AG08395 (cell line): ENCODE measurements at regions not wholly inside any gene's neighbourhood (a gene's known extent, or its start where the extent isn't known, plus 50 kb on each side); places are given as distances from the start of the nearest gene placed in this dataset.

ENCODE experiments used
- DNase-seq: peaks from one replicate; pipeline ENCODE4 v3.0.0; 2012; ENCODE audit warnings: mixed read lengths, low spot score

DNA sequence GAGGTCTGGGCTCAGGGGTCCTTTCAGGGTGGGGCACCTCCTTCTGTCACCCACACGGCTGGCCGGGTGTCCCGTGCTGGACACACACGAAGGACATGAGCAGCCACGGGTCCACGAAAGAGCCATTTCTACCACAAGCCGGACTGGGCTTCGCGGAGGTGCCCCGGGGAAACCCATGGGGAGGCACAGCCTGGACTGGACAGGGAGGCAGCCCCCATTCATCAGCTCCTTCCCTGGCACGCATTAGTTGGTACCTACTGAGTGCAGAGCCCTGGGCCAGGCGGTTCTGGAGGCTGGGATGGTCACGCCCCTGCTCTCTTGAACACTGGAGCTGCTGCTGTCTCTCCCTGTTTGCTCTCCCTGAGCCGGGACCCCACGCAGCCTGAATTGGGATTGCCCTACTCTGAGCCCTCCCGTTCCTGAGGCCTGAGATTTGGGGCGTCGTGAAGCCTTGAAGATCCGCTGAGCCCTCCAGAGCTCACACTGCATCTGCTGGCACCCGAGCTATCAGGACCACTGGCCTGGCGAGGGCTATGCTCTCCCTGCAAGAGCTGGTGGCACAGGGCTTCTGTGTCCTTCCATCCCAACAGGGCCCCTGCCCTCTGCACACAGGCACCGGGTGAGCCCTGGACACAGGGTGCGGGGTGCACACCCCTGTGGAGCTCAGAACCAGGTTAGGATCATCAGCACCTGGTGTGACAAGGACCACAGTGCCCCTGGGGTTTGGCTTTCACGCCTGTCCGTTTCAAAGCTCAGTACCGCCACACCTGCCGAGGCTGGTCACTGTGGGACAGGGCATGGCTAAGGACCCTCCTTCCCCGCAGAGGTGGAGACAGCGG is 84.6 kb downstream of the MYEOV start:
- no peak for DNase-seq

DNA sequence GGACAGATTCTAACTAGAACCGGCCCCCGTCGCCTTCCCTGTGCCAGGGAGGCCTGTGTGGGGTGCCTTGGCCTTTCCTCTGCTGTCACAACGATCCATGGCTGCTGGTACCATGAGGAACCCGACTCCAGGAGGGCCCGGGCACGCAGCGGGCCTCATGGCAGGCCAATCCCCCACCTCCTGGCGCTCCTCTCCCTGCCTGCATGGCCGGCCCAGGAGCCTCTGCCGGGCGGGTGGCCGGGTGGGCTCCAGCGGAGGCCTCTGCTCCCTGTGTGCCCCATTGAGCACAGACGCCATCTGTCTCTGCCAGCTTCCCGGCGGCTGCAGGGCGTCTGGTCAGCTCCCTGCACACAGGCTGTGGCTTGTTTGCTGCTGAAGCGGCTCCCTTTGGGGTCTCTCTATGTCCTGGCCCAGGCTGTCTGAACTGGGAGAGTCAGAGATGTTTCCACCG is 86.5 kb downstream of the MYEOV start:
- DNase-seq, result no peak

GRCh38 chr11:69380921-69381581 is 87.1 kb downstream of the MYEOV start:
- DNase-seq, result no peak

GRCh38 chr11:69381681-69382130 is 87.8 kb downstream of the MYEOV start:
- DNase-seq, result no peak

GRCh38 chr11:69382131-69383128 is 88.5 kb downstream of the MYEOV start:
- DNase-seq, result peak; percentile 64

DNA sequence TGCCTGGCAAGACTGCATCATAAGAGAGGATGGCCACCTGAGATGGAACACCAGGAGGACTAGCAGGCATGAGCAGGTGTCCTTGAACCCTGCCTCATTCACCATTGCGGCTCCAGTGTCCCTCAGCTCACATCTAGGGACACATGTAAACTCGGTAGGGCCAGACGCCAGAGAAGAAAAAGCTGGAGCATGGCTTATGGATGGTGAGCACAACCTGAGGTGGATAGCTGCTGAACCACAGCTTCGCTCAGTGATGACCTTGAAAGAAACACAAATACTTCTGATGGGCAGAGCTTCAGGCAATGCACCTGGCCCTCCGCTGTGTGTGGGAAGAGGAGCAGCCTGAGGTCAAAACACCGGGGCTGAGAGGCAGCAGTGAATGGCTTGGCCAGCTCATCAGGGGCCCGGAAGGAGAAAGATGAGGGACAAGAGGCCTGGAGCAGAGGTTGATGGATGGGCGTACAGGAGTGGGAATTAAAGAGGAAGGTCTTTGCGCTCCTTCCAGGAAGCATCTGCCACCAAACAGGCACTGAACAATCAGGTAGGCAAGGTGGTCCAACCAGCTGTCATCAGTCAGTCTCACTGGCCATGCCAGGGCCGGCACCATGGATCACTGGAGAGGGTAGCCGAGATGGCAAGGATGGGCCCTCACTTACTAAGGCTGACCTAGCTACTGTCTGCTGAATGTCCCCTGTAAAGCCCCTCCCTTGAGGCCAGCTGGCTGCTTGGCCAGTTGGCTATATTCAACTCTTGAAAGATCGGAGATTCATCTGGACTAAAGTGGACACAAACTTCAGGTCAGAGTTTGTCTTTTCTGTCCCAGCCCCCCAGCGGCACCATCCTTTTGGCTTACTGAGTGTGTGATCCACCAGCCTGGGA is 89.7 kb downstream of the MYEOV start:
- no peak for DNase-seq

DNA sequence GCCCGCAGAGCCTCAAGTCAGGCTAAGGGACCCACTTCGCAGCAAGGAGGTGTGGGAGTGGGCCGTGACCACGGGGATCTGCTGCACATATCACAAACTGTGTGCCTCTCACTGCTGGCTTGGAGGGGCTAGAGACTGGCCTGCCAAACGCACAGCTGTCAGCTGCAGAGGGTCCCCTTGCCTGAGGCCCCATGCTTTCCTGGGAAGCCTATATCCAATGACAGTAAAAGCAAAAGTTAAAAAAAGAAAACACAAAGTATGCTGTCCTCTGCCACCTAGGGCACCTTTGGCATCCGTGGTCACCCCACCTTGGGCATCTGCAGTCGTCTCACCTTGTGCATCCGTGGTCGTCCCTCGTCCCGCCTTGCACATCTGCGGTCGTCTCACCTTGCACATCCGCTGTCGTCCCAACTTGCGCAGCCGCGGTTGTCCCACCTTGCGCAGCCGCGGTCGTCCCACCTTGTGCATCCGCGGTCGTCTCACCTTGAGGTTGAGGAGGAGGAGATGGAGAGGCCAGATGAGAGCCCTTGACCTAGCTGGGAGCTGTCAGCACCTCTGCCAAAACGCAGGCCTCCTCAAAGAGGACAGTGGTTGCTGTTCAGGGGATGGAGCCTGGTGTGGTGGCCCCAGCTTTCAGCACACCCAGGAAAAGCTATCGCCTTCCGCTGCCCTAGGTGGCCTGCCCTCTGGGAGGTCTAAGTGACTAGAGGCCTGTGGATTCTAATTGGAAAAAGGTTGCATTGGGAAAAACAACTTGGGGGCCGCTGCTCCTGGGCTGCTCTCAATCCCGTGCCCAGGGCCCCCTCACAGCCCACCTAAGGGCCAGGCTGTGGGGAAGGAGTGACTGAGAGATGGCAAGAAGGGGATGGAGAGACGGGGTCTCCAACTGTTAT is 90.5 kb downstream of the MYEOV start:
- no peak for DNase-seq

GRCh38 chr11:69385144-69385820 is 91.3 kb downstream of the MYEOV start:
- no peak for DNase-seq

GRCh38 chr11:69385832-69386427 is 92.0 kb downstream of the MYEOV start:
- no peak for DNase-seq

DNA sequence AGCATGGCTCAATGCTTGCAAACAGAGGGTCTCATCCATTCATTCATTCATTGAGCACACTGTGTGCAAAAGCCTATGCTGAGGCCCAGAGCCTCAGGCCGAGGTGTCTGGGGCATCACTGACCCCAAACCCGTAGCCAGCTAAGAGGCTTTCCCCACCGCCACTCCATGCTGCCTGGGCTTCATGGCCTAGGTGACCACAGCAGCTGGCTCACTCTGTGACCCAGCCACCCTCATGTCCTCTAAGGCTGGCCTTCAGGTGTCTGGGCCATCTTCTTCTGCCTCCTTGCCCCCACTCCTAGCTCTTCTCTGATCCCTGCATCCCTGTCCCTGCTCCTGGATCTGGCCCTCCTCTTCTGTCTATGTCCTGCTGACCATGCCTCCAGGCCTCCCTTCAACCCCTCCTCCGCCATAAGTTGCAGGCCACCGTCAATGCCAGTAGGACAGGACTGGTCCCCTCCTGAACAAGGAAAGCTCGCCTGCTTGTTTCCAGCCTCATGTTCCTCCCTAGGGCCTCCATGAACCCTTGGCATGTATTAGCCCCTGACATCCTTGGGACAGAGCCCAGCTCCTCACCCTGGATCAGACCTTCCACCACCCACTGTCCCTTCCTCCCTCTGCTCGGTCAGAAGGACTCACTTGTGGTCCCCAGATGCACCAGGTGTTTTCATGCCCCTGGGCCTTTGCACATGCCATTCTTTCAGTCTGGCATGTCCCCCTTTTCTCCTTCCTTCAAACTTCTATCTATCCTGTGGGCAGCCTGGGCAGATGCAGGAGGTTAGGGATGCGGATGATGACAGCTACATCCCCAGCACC is 92.8 kb downstream of the MYEOV start:
- no peak for DNase-seq

DNA sequence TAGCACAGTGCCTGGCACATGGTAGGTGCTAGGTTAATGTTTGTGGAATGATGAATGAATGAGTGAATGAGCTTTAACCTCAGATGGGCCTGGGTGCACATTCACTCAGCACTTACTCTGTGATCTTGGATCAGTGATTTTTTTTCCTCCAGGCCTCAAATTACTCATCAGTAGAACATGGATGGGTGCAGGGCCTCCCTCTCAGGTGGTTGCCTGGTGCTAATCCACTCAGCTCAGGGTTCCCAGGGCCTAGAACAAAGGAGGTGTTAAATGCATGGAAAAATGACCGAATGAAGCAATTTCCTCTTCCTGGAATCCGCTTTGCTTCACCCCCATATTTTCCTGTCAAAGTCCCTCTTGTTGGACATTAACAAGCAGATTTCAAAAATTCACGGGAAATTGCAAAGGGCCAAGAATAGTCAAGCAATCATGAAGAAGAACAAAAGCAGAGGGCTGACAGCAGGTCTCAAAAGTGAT is 93.5 kb downstream of the MYEOV start:
- no peak for DNase-seq

DNA sequence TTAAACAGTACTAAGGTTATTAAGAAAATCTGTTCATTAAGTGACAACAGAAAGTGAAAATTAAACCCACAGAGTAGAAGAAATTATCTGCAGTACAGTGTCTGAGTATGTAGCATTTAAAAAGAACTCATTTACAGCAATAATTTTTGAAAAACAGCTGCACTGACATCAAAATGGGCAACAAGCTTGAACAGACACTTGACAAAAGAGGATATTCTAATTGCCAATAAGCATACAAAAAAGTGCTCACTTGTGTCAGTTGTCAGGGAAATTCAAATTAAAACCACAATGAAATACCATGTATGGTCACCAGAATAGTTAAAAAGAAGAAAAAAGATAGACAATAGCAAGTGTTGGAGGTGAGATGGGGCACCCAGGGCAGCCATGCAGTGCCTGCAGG is 93.3 kb upstream of the LINC01488 start:
- DNase-seq, result no peak

DNA sequence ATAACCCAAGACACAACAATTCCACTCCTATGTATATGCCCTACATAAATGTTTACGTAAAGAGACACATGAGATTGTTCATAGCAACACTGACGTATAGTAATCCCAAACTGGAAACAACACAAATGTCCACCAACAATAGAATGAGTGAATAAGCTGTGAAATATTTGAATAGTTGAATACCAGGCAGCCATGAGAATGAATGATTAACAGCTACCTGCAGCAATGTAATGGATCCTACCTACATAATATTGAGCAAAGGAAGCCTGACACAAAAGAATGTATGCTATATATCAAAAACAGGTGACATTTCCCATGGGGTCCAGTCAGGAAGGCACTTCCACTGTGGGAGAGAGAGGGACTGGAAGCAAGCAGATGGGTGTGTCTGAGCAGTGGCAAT is 92.8 kb upstream of the LINC01488 start:
- DNase-seq, result no peak

DNA sequence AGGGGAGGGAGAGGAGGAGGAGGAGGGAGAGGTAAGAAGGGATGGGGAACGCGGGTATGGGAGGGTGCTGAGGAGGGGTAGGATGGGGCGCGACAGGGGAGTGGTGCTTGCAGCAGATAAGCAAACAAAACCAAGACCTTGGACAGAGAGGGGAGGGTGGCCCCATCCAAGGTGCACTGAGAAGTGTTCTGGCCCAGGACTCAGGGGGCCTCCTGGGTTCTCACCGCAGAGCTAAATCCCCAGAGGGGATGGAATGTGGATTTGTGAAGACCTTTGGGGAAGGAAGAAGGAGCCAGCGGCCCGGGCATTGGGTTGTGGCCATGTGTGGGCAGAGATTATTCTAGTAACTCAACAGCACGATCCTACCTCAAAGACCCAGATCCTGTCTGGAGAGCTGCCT is 90.9 kb upstream of the LINC01488 start:
- DNase-seq, result no peak

DNA sequence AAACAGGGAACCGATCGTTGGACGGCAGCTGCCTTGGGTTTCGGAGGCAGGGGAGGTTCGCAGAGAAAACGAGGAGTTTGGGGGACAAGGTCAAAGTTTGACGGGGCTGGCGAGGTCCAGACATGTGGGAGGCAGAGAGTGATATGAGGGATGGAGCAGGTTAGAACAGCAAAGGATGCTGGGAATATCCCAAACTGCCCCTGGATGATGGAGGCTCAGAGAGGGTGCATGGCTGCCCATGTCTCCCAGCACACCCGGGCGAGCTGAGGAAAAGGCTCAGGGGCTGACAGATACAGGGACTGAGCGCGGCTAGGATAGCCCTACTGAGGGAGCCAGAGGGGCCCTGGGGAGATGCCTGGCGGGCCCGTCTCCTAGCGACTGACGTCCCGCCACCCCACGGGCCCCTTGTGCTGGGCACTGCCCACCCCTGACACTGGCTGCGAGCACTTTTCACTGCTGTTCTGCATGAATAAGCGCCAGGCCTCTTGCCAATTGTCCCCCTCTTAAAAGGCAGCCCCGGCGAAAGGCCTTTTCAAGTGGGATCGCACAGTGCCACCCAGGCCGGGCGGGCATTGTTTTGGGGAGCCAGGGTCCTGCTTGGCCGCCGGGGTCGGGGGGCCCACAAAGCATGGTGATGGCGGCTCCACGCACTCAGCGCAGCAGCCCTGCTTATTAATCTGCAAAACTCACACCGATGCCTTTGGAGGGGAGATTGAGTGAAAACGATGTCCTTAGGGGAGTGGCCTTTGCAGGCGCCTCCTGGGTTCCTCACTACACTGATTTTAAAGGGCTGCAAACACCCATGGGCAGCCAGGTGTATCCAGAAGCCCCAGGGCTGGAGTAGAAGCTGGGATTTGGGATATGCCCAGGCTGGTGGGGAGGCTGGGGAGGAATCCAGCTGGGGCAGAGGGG is 90.0 kb upstream of the LINC01488 start:
- DNase-seq, result no peak

GRCh38 chr11:69392104-69392653 is 89.3 kb upstream of the LINC01488 start:
- DNase-seq, result no peak
